A673 (cell line): ENCODE measurements at regions not wholly inside any gene's neighbourhood (a gene's known extent, or its start where the extent isn't known, plus 50 kb on each side); places are given as distances from the start of the nearest gene placed in this dataset.

ENCODE experiments used
- EZH2 ChIP-seq: fragments of 200-600 bp; sonication (generic); IDR thresholded peaks from 2 replicates; pipeline ENCODE4 v1.6.1; 2017; ENCODE audit warnings: borderline replicate concordance, low read depth, mild to moderate bottlenecking, mixed read lengths, antibody characterized with exemption, low read length; ENCODE audit not compliant: poor library complexity, severe bottlenecking
- TF ChIP-seq, protein P1 (sequence below): fragments of 300-800, 200-600 bp; sonication (generic); conservative IDR thresholded peaks from 2 replicates; pipeline ENCODE4 v1.5.1; 2017; ENCODE audit warnings: low read depth, mild to moderate bottlenecking, antibody characterized with exemption, low read length, moderate library complexity, mixed read lengths

DNA sequence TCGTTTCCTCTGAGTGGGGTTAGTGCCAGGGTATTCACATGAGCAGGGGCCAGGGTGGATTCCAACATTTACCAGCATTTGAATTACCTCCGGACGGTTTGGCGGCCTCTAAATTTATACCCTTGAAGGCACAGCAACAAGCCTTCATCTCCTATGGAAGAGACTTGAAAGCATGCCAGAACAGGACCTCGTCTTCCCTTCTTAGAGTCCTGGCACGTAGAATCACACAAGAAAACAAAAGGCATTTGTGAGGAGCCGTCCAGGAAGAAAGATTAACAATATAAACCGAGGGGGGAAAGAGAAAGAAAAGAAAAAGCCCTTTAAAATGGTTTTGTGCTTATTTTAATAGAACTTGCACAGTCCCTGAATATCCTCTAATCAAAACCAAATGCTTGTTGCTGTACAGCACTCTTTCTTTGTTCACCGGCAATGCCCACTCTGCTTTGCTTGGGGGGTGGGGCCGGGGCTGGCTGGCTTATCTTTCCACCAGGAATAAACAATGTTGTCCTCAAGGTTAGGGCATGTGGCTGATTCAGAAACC is 575.8 kb upstream of the ZNF462 start:
- TF ChIP-seq, protein P1, sequence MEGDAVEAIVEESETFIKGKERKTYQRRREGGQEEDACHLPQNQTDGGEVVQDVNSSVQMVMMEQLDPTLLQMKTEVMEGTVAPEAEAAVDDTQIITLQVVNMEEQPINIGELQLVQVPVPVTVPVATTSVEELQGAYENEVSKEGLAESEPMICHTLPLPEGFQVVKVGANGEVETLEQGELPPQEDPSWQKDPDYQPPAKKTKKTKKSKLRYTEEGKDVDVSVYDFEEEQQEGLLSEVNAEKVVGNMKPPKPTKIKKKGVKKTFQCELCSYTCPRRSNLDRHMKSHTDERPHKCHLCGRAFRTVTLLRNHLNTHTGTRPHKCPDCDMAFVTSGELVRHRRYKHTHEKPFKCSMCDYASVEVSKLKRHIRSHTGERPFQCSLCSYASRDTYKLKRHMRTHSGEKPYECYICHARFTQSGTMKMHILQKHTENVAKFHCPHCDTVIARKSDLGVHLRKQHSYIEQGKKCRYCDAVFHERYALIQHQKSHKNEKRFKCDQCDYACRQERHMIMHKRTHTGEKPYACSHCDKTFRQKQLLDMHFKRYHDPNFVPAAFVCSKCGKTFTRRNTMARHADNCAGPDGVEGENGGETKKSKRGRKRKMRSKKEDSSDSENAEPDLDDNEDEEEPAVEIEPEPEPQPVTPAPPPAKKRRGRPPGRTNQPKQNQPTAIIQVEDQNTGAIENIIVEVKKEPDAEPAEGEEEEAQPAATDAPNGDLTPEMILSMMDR = no peak
- TF ChIP-seq EZH2 = no peak
